ENCODE measurements at regions not wholly inside any gene's neighbourhood (a gene's known extent, or its start where the extent isn't known, plus 50 kb on each side); places are given as distances from the start of the nearest gene placed in this dataset.

- no peaks in the 10 kb centered on the region for H3K36me3 Mint-ChIP-seq (ENCODE audit: insufficient read depth, unreplicated experiment)
- TF ChIP-seq CTCF (IDR thresholded peaks at IDR 0.05; ENCODE audit: insufficient read depth in 1 of 2, low read depth in 1 of 2, low read length in 1 of 2, severe bottlenecking in 1 of 2, unreplicated experiment in 1 of 2) = no peak
- H3K27me3 ChIP-seq (replicated peaks; ENCODE audit: control insufficient read depth, insufficient read depth, low read length) = no peaks in the 10 kb centered on the region; the same call in 1 of the 2 replicates
- no peak overlapping the region for H3K4me3 Mint-ChIP-seq (ENCODE audit: unreplicated experiment)
- no peak overlapping the region for H3K4me3 ChIP-seq (ENCODE audit: low read depth, low read length)
- no peaks in the 10 kb centered on the region for H3K9me3 ChIP-seq
- no peaks in the 10 kb centered on the region for H3K4me1 Mint-ChIP-seq (ENCODE audit: low read depth, unreplicated experiment)
- no peaks in the 10 kb centered on the region for H3K27me3 Mint-ChIP-seq (ENCODE audit: insufficient read depth, unreplicated experiment)
- POLR2A ChIA-PET = no interaction called here
- no peak overlapping the region for H3K27ac Mint-ChIP-seq (ENCODE audit: unreplicated experiment)
- CTCF ChIA-PET = no interaction called here
- no peaks in the 10 kb centered on the region for H3K4me1 ChIP-seq
- DNase-seq = no peak
- no peaks in the 10 kb centered on the region for H3K36me3 ChIP-seq (ENCODE audit: control insufficient read depth, insufficient read depth, low read length)
- intact Hi-C loops (cut with micrococcal nuclease; ENCODE audit: unreplicated experiment) = no loop called here
- no peaks in the 10 kb centered on the region for H3K9me3 Mint-ChIP-seq (ENCODE audit: unreplicated experiment)
- no TSS peak for BruUV-seq (replicated peaks)
Observed at GRCh38 chr12:113684053-113684907, 212.6 kb upstream of the LHX5 start.

- H3K9me3 Mint-ChIP-seq (ENCODE audit: unreplicated experiment) = no peaks in the 10 kb centered on the region
- Histone ChIP-seq H3K4me1 (no peaks in the 10 kb centered on the region), H3K9me3 (no peaks in the 10 kb centered on the region), H3K36me3 (ENCODE audit: control insufficient read depth, insufficient read depth, low read length) (no peaks in the 10 kb centered on the region), H3K4me3 (ENCODE audit: low read depth, low read length) (no peak overlapping the region), H3K27me3 (replicated peaks; ENCODE audit: control insufficient read depth, insufficient read depth, low read length) (no peaks in the 10 kb centered on the region; the same call in 1 of the 2 replicates)
- no peak for DNase-seq
- BruUV-seq (replicated peaks) = no TSS peak
- intact Hi-C loops (cut with micrococcal nuclease; ENCODE audit: unreplicated experiment) = no loop called here
- H3K36me3 Mint-ChIP-seq (ENCODE audit: insufficient read depth, unreplicated experiment) = no peaks in the 10 kb centered on the region
- no peak overlapping the region for H3K4me3 Mint-ChIP-seq (ENCODE audit: unreplicated experiment)
- H3K27me3 Mint-ChIP-seq (ENCODE audit: insufficient read depth, unreplicated experiment) = no peaks in the 10 kb centered on the region
- ChIA-PET POLR2A (no interaction called here), CTCF (no interaction called here)
- TF ChIP-seq CTCF (IDR thresholded peaks at IDR 0.05; ENCODE audit: insufficient read depth in 1 of 2, low read depth in 1 of 2, low read length in 1 of 2, severe bottlenecking in 1 of 2, unreplicated experiment in 1 of 2) = no peak
- H3K27ac Mint-ChIP-seq (ENCODE audit: unreplicated experiment) = no peak overlapping the region
- H3K4me1 Mint-ChIP-seq (ENCODE audit: low read depth, unreplicated experiment) = no peaks in the 10 kb centered on the region
Observed at GRCh38 chr12:113683574-113683973, 211.9 kb upstream of the LHX5 start.

- no peak overlapping the region for H3K4me3 Mint-ChIP-seq (ENCODE audit: unreplicated experiment)
- POLR2A ChIA-PET = no interaction called here
Observed at GRCh38 chr12:113680868-113681267, 209.2 kb upstream of the LHX5 start.

More at GRCh38 chr12:113680868-113681267, 209.2 kb upstream of the LHX5 start:
- no peak for TF ChIP-seq CTCF (IDR thresholded peaks at IDR 0.05; ENCODE audit: insufficient read depth in 1 of 2, low read depth in 1 of 2, low read length in 1 of 2, severe bottlenecking in 1 of 2, unreplicated experiment in 1 of 2)
- no peaks in the 10 kb centered on the region for H3K9me3 Mint-ChIP-seq (ENCODE audit: unreplicated experiment)
- H3K4me3 ChIP-seq (ENCODE audit: low read depth, low read length) = no peak overlapping the region
- CTCF ChIA-PET = interaction anchor here (0.6 kb wide), 1 partner anchor 42 kb away, joined by 3 read pairs; no protein-coding TSS in a partner anchor
- intact Hi-C loops (cut with micrococcal nuclease; ENCODE audit: unreplicated experiment) = no loop called here
- H3K27ac Mint-ChIP-seq (ENCODE audit: unreplicated experiment) = no peak overlapping the region
- no peaks in the 10 kb centered on the region for H3K9me3 ChIP-seq
- H3K36me3 Mint-ChIP-seq (ENCODE audit: insufficient read depth, unreplicated experiment) = no peaks in the 10 kb centered on the region
- no peak for DNase-seq
- no peaks in the 10 kb centered on the region for H3K4me1 ChIP-seq
- no peaks in the 10 kb centered on the region for H3K36me3 ChIP-seq (ENCODE audit: control insufficient read depth, insufficient read depth, low read length)
- H3K27me3 Mint-ChIP-seq (ENCODE audit: insufficient read depth, unreplicated experiment) = no peaks in the 10 kb centered on the region
- H3K4me1 Mint-ChIP-seq (ENCODE audit: low read depth, unreplicated experiment) = no peaks in the 10 kb centered on the region
- no TSS peak for BruUV-seq (replicated peaks)
- H3K27me3 ChIP-seq (replicated peaks; ENCODE audit: control insufficient read depth, insufficient read depth, low read length) = no peaks in the 10 kb centered on the region; the same call in 1 of the 2 replicates

Data from Caco-2 (cell line).